Ovary (tissue), 7 donors: ENCODE measurements at regions not wholly inside any gene's neighbourhood (a gene's known extent, or its start where the extent isn't known, plus 50 kb on each side); places are given as distances from the start of the nearest gene placed in this dataset.

Experiments
- DNase-seq, 5 donors: peaks; one replicate each; pipeline ENCODE4 v3.0.0-alpha.2; 2019 to 2020
- H3K27ac ChIP-seq, 2 donors: fragments of 200-600 bp; one replicate each; pipeline versions ENCODE4 v1.5.1 to v1.8.0; 2019 to 2022
- H3K27me3 ChIP-seq: fragments of 200-600 bp; one replicate; pipeline ENCODE4 v1.8.0; 2022
- H3K36me3 ChIP-seq: fragments of 200-600 bp; sonication (generic); one replicate; pipeline ENCODE4 v1.5.1; 2019
- H3K4me1 ChIP-seq: one replicate; pipeline ENCODE4 v1.8.1; 2013; ENCODE audit warnings: mild to moderate bottlenecking, moderate library complexity; ENCODE audit not compliant: insufficient read depth
- H3K4me3 ChIP-seq: fragments of 200-600 bp; sonication (generic); one replicate; pipeline ENCODE4 v1.5.1; 2017
- H3K9me3 ChIP-seq, 2 donors: fragments of 200-600 bp in 1 of 2; sonication (generic) in 1 of 2; one replicate each; pipeline versions ENCODE4 v1.5.1 to v1.8.1; 2013 to 2019; ENCODE audit warnings: mild to moderate bottlenecking in 1 of 2, moderate library complexity in 1 of 2
- EP300 ChIP-seq: sonication (generic); formaldehyde crosslinking; IDR thresholded peaks from one replicate; pipeline ENCODE4 v1.6.1; 2017; ENCODE audit warnings: antibody characterized with exemption
- POLR2A ChIP-seq: fragments of 450-650 bp; IDR thresholded peaks from one replicate; pipeline ENCODE4 v1.6.1; 2017; ENCODE audit warnings: antibody characterized with exemption, mild to moderate bottlenecking, moderate library complexity
- WGBS, 3 donors: extraction: QIAGEN DNeasy Blood & Tissue Kit in 1 of 3; methylation state at CpG; one replicate each; pipeline versions ENCODE4 v1.1.5 to v1.1.7; 2013 to 2017; 5-methylcytosine and 5-hydroxymethylcytosine counted together
- intact Hi-C, 4 donors: fragments of 100-400 bp; cut with DNase I; formaldehyde crosslinking; loops; one replicate each; pipeline versions ENCODE4 v1.11.0 to v1.15.1; 2022 to 2023
- TF ChIP-seq, protein P1 (sequence below), 3 donors: fragments of 450-650 bp in 2 of 3; fragments of 200-600 bp in 1 of 3; IDR thresholded peaks; one replicate each; pipeline versions ENCODE4 v1.5.1 to v1.8.0; 2016 to 2022; ENCODE audit warnings: antibody characterized with exemption in 3 of 3, mild to moderate bottlenecking in 1 of 3
- donor health status: DM: no; HTN: no; CAD: no; lungs with moderate emphysema.
- donor health status: DM: no; HTN: no; CAD: no.
- donor health status: Bipolar disorder and iron deficiency.
- donor health status: DM: no; HTN: no; CAD: no.
- donor health status: DM: yes; HTN: yes; CAD: no.

DNA sequence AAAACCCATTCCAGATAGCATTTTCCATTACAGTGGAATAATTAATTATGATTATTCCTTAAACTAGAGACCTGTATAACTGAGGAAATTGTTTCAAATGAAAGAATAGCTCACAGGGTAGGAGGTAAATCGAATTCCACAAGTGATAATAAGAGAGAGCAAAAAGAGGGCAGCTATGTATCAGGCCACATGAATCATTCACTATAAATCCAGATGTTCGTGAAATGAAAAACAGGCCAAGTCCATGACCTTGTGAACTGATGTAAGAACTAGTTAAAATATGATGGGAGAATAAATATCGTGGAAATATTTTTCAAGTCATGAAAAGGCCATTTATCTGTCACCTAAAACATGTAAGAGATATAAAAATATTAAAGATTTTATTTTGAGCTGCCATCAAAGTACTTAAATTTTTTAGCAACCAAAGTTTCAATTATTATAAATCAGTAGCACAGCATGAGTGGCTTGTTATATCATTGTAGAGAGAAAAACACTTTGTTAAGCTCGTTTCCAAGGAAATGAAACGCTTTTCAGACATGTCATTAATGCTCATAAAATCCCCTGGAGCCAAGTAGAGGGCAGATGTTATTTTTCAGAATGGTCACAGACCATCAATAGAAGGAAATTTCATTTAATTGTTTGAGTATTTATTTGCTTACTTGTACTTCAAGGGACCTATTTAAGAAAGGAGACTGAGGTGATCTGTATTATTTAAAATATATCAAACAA, 120.6 kb upstream of the CDKN3 start:
- Histone ChIP-seq H3K9me3 (no peaks in the 10 kb centered on the region), H3K27ac (no peak overlapping the region), H3K27me3 (no peaks in the 10 kb centered on the region), H3K36me3 (no peaks in the 10 kb centered on the region), H3K4me1 (no peaks in the 10 kb centered on the region), H3K4me3 (no peak overlapping the region)
- 19 to 25% (median 23%) methylated on average over 5 of the region's 5 CpGs for WGBS, 3 donors
- intact Hi-C loops, result no loop called here
- TF ChIP-seq POLR2A (no peak), EP300 (no peak)
- TF ChIP-seq, protein P1, sequence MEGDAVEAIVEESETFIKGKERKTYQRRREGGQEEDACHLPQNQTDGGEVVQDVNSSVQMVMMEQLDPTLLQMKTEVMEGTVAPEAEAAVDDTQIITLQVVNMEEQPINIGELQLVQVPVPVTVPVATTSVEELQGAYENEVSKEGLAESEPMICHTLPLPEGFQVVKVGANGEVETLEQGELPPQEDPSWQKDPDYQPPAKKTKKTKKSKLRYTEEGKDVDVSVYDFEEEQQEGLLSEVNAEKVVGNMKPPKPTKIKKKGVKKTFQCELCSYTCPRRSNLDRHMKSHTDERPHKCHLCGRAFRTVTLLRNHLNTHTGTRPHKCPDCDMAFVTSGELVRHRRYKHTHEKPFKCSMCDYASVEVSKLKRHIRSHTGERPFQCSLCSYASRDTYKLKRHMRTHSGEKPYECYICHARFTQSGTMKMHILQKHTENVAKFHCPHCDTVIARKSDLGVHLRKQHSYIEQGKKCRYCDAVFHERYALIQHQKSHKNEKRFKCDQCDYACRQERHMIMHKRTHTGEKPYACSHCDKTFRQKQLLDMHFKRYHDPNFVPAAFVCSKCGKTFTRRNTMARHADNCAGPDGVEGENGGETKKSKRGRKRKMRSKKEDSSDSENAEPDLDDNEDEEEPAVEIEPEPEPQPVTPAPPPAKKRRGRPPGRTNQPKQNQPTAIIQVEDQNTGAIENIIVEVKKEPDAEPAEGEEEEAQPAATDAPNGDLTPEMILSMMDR (IDR thresholded peaks at IDR 0.05), result no peak
- no peak for DNase-seq

DNA sequence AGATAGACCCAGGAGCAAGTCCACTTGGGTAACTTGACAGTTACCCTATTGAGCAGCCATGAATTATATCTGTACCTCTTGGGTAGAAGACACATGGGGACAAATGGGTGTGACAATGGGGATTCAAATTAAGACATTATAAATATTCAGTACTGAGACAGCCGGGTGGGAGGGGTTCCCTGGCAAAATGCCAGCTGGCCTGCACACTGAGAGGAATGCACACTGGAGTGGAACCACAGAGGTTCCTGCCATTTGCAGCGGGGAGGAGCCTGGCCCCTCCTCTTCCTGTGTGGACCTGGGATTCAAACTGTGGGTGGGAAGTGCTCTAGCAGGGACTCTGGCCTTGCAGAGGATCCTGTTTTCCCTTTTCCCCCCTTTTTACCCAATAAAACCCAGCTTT, 118.7 kb upstream of the CDKN3 start:
- WGBS, 3 donors, result 53 to 63% (median 58%) methylated on average over 2 of the region's 2 CpGs
- intact Hi-C loops, result no loop called here
- Histone ChIP-seq H3K36me3 (no peaks in the 10 kb centered on the region), H3K27ac (no peak overlapping the region), H3K4me3 (no peak overlapping the region), H3K27me3 (no peaks in the 10 kb centered on the region), H3K4me1 (no peaks in the 10 kb centered on the region), H3K9me3 (no peaks in the 10 kb centered on the region)
- no peak for DNase-seq
- TF ChIP-seq, protein P1 (IDR thresholded peaks at IDR 0.05), result no peak
- no peak for TF ChIP-seq POLR2A
- no peak for TF ChIP-seq EP300

- H3K36me3 ChIP-seq, result no peaks in the 10 kb centered on the region
- TF ChIP-seq EP300 (no peak), POLR2A (no peak)
- TF ChIP-seq, protein P1 (IDR thresholded peaks at IDR 0.05), result no peak
- no peak overlapping the region for H3K27ac ChIP-seq
- WGBS, 3 donors, result 74 to 86% (median 81%) methylated on average over 7 of the region's 7 CpGs
- no peaks in the 10 kb centered on the region for H3K4me1 ChIP-seq
- no peak overlapping the region for H3K4me3 ChIP-seq
- H3K9me3 ChIP-seq, result no peaks in the 10 kb centered on the region
- no peaks in the 10 kb centered on the region for H3K27me3 ChIP-seq
- no peak for DNase-seq
- intact Hi-C loops, result no loop called here
Observed at GRCh38 chr14:54278665-54279295, 118.0 kb upstream of the CDKN3 start.

GRCh38 chr14:54282849-54283248, 114.0 kb upstream of the CDKN3 start:
- TF ChIP-seq EP300 (no peak), POLR2A (no peak)
- TF ChIP-seq, protein P1 (IDR thresholded peaks at IDR 0.05), result no peak
- Histone ChIP-seq H3K4me1 (no peaks in the 10 kb centered on the region), H3K4me3 (no peak overlapping the region), H3K27me3 (no peaks in the 10 kb centered on the region), H3K27ac (no peak overlapping the region), H3K9me3 (no peaks in the 10 kb centered on the region), H3K36me3 (no peaks in the 10 kb centered on the region)
- WGBS, 3 donors, result 75 to 84% (median 78%) methylated on average over 1 to 2 of the region's 2 CpGs
- intact Hi-C loops, result no loop called here
- no peak for DNase-seq
